Stimulated activated CD4-positive, alpha-beta T cell treated with anti-CD3 and anti-CD28 coated beads, Interleukin-2, amount 100 ng/mL, for 48 hours (primary cell): ENCODE measurements at regions not wholly inside any gene's neighbourhood (a gene's known extent, or its start where the extent isn't known, plus 50 kb on each side); places are given as distances from the start of the nearest gene placed in this dataset.
"Not testable (repeated sequence)": the region's sequence is repeated elsewhere in the genome, so short reads cannot be mapped to it uniquely, and the experiment has no call there.

Experiments used
- DNase-seq, 2 donors: peaks; one replicate each; pipeline ENCODE4 v3.0.0-alpha.2; 2020

GRCh38 chr15:38746211-38746610 is 181.6 kb upstream of the RASGRP1 start:
- DNase-seq = no peak

GRCh38 chr15:38748710-38749109 is 184.1 kb upstream of the RASGRP1 start:
- DNase-seq = no peak

- no peak for DNase-seq
Measured at GRCh38 chr15:38750786-38751185, 186.2 kb upstream of the RASGRP1 start.

DNA sequence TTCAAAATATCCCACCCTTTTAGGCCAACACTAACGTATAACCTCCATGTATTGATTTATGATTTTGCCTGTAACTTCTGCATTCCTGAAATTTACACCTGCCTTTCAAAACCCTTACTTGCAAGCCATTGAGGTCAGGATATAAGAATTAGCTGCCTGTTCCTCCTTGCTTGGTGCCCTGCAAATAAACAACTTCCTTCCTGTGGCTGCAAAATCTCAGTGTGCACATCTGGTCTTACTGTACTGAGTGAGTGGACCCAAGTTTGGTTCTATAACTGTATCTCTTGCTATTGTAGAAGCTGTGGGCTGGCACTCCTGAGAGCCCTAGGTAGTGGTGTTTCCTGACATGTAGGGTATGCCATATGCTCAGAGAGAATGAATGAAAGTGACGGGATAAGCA is 191.1 kb upstream of the RASGRP1 start:
- no peak for DNase-seq

- DNase-seq = no peak
Measured at GRCh38 chr15:38756441-38756840, 191.8 kb upstream of the RASGRP1 start.

DNA sequence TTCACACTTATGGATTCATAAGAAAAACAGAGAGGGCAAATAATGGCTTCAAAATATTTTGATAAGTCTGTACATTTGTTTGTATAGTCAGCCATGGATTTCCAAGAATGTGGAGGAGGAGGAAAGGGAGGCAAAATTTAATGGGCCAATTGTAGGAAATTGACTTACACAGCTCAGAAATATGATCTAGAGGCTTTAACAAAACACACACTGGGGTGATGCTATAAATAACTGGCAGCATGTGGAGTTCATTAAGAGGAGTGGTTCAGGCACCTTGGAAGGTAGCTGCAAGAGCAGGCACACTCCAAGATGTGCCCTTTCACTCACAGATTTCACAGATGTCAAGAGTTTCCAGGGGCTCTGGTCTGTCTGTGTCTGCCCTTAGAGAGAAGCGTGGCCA is 193.4 kb upstream of the RASGRP1 start:
- no peak for DNase-seq

DNA sequence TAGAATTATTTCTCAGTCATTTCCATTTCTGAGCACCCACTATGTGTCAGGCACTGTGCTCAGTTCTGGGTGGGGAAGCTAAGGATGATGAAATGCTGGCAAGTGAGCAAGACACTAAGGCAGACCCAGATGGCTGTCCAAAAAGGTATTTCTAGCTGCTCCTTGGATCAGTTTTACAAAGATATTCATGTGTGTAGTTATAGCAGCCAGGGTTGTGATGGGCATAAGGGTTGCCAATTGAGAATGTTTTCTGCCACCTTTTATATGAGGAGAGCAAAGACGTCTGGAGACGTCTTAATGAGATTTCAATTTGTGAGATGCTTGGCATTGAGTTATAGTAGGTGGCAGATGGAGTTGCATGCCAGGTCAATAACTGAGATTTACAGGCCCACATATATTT is 197.1 kb upstream of the RASGRP1 start:
- DNase-seq = no peak

- DNase-seq = no peak
Measured at GRCh38 chr15:38768970-38769369, 204.4 kb upstream of the RASGRP1 start.

GRCh38 chr15:38769492-38769891 is 204.9 kb upstream of the RASGRP1 start:
- DNase-seq = no peak

- DNase-seq = not testable (repeated sequence)
Measured at GRCh38 chr15:38774076-38774475, 209.5 kb upstream of the RASGRP1 start.

GRCh38 chr15:38781196-38781595 is 216.6 kb upstream of the RASGRP1 start:
- DNase-seq = no peak

DNA sequence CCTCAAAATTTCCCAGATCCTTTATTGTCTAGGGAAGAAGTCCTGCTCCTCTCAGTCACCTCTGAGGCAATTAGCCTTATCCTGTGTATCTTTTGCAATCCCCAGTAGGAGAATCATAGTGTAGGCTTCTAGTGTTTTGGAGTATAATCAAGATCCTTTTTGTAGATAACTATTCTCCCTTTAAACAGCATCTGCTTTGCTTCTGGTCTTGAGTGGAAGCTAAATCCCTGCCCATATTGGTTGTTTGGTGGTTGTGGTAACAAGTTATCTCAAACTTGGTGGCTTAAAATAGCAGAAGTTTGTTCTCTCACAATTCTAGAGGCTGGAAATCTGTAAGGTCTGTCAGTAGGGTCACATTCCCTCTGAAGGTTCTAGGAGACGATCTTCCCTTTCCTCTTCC is 217.5 kb upstream of the RASGRP1 start:
- DNase-seq = no peak

DNA sequence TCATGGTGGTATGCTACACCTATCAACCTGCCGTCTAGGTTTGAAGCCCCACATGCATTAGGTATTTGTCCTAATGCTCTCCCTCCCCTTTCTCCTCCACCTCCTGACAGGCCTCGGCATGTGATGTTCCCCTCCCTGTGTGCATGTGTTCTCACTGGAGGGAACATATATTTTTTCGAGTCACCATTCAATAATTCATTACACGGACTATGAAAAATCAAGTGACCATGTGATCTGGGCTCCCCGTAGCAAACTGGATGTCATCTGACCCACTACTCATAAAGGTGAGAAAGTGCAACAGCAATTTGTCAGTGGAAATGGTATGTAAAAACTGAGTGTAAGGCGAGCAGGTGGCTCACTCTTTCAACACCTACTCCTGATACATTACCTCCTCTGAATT is 224.3 kb upstream of the RASGRP1 start:
- DNase-seq = no peak

DNA sequence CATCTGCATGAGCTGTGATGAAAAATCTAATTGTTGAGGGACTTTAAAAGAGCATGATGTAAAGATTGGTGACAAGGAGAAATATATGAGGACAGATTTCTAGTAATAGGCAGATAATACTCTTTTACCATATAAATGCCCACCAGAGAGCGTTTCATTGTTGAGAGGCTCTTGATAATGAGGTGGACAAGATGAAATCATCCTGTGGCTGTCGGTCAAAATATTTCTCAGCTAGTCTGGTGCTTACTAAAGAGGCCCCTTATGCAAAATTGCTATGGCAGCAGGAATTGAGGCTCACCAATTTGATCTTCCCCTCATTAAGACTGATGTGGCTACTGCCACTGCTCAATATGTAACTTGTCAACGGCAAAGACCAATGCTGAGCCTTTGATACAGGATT is 225.0 kb upstream of the RASGRP1 start:
- DNase-seq = no peak

GRCh38 chr15:38793206-38793810 is 228.7 kb upstream of the RASGRP1 start:
- DNase-seq = no peak

DNA sequence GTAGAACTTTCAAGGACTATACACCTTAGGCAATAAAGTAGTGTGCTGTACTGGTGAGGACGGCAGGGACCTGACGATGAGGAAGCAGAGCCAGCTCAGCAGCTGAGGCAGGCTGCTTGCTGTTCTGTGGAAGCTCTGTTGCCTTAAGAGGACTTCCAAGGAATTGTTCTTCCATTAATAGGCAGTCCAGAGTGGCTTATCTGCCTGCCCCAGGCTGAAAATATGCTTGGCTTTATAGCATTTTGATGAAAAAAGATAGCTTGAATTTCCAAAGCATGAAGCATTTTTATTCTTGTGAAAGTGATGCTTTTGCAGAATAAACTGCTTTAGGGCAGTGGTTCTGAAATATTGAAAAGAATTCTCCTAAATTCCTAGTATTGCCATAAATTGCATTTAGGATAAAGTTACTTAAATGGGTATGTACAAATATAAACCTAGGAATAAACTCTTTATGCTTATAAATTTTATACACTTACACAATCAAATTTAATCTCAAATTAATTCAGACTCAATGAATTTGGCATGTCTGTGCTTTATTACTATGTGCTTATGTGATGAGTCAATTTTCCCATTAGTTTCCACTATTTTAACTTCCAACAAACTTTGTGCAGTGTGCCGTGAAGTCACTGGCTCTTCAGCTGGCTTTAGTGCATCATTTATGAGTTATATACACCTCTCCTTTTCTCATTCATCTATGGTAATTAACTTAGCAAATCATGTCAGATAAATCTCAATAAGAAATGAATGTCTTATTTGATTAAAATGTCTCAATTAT is 231.0 kb upstream of the RASGRP1 start:
- DNase-seq = no peak

- no peak for DNase-seq
Measured at GRCh38 chr15:38796589-38796988, 232.0 kb upstream of the RASGRP1 start.

- DNase-seq = not testable (repeated sequence)
Measured at GRCh38 chr15:38797506-38797905, 232.9 kb upstream of the RASGRP1 start.

DNA sequence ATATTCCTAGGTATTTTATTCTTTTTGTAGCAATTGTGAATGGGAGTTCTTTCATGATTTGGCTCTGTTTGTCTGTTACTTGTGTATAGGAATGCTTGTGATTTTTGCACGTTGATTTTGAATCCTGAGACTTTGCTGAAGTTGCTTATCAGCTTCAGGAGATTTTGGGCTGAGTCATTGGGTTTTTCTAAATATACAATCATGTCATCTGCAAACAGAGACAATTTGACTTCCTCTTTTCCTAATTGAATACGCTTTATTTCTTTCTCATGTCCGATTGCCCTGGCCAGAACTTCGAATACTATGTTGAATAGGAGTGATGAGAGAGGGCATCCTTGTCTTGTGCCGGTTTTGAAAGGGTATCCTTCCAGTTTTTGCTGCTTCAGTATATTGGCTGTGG is 234.6 kb upstream of the RASGRP1 start:
- DNase-seq = not testable (repeated sequence)

- no peak for DNase-seq
Measured at GRCh38 chr15:38809621-38810020, 245.0 kb upstream of the RASGRP1 start.

DNA sequence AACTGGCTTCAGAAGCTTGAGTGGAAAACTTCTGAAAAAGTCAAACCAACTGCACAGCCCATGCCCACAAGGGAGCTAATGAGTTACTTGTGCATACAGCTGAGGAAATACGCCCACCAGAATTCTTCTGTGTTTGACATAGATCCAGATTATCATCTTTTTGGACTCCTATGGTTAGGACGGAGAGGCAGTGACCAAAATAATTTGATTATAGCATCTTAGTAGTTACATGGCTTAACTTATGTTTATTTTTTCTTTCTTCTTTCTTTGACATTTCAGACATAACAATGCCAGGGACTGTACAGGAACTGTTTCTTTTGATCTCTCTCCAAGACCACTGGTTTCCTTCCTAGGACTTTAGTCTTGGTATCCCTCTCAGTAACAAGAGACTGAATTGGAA is 246.1 kb upstream of the RASGRP1 start:
- DNase-seq = no peak

DNA sequence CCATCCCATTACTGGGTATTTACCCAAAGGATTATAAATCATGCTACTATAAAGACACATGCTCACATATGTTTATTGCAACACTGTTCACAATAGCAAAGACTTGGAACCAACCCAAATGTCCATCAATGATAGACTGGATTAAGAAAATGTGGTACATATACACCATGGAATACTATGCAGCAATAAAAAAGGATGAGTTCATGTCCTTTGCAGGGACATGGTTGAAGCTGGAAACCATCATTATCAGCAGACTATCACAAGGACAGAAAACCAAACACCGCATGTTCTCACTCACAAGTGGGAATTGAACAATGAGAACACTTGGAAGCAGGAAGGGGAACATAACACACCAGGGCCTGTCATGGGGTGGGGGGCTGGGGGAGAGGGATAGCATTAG is 249.6 kb upstream of the RASGRP1 start:
- not testable (repeated sequence) for DNase-seq

DNA sequence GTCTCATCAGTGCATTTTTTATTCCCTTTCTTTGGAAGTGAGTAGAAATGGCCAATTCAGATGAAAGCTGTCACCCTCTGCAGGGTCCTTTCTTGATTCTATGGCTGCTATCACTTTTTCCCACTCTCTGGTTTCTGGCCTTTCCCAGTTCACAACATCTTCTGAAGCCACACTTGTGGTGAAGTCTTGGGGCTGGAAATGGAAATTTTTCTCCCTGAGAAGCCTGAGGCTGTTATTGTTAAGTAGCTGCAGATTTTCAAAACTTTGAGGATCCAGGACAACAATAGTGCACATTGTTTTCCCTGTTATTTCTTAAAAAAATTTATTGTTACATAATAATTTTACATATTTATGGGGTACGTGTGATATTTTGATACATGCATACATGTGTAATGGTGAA is 250.3 kb upstream of the RASGRP1 start:
- no peak for DNase-seq

- peak; percentile 83 to 86 for DNase-seq
Measured at GRCh38 chr15:38817427-38818156, 253.0 kb upstream of the RASGRP1 start.
